GM23338 (cell line): ENCODE measurements at regions not wholly inside any gene's neighbourhood (a gene's known extent, or its start where the extent isn't known, plus 50 kb on each side); places are given as distances from the start of the nearest gene placed in this dataset.

Experiments
- ATAC-seq: fragments of 200-7000 bp; cut with Tn5 transposase; 3 replicates; pipeline ENCODE4 v1.9.1; 2020
- DNase-seq: peaks from one replicate; pipeline ENCODE4 v3.0.0-alpha.2; 2015; ENCODE audit warnings: low spot score
- H2AFZ ChIP-seq: fragments of 200-600 bp; sonication (generic); 2 replicates; pipeline ENCODE4 v1.8.0; 2016; ENCODE audit warnings: antibody characterized with exemption, mild to moderate bottlenecking, moderate library complexity
- H3F3A ChIP-seq: fragments of 200-600 bp; sonication (generic); replicated peaks from 2 replicates; pipeline ENCODE4 v1.8.0; 2017; ENCODE audit warnings: antibody characterized with exemption, mixed run types, low read depth
- H3K27ac ChIP-seq: fragments of 200-600 bp; sonication (generic); 2 replicates; pipeline ENCODE4 v1.6.1; 2016; ENCODE audit warnings: low read depth
- H3K27me3 ChIP-seq: fragments of 200-600 bp; sonication (generic); 2 replicates; pipeline ENCODE4 v1.8.0; 2016; ENCODE audit warnings: mild to moderate bottlenecking, mixed run types, moderate library complexity; ENCODE audit not compliant: insufficient read depth
- H3K36me3 ChIP-seq: fragments of 200-600 bp; sonication (generic); 2 replicates; pipeline ENCODE4 v1.8.0; 2016; ENCODE audit warnings: mild to moderate bottlenecking; ENCODE audit not compliant: insufficient read depth
- H3K4me1 ChIP-seq: fragments of 200-600 bp; sonication (generic); 2 replicates; pipeline ENCODE4 v1.8.0; 2016; ENCODE audit warnings: mild to moderate bottlenecking, moderate library complexity; ENCODE audit not compliant: insufficient read depth
- H3K4me2 ChIP-seq: fragments of 200-600 bp; sonication (generic); 2 replicates; pipeline ENCODE4 v1.7.1; 2017; ENCODE audit warnings: mixed run types
- H3K4me3 ChIP-seq: fragments of 200-600 bp; sonication (generic); 2 replicates; pipeline ENCODE4 v1.6.1; 2016; ENCODE audit warnings: mixed run types
- H3K79me2 ChIP-seq: fragments of 200-600 bp; sonication (generic); replicated peaks from 2 replicates; pipeline ENCODE4 v1.8.0; 2017; ENCODE audit warnings: mild to moderate bottlenecking; ENCODE audit not compliant: insufficient read depth
- H3K9me2 ChIP-seq: fragments of 200-600 bp; sonication (generic); 2 replicates; pipeline ENCODE4 v1.8.0; 2017; ENCODE audit not compliant: insufficient read depth
- H4K20me1 ChIP-seq: fragments of 200-600 bp; sonication (generic); replicated peaks from 2 replicates; pipeline ENCODE4 v1.8.0; 2017; ENCODE audit warnings: mild to moderate bottlenecking; ENCODE audit not compliant: insufficient read depth
- H3K27ac Mint-ChIP-seq: 2 replicates; pipeline ENCODE4 v1.8.0; 2020; ENCODE audit warnings: inconsistent platforms, mild to moderate bottlenecking, moderate library complexity, mixed read lengths
- H3K27me3 Mint-ChIP-seq: 3 replicates; pipeline ENCODE4 v1.8.0; 2022; ENCODE audit warnings: low read depth, mild to moderate bottlenecking, moderate library complexity, mixed read lengths, inconsistent platforms; ENCODE audit not compliant: insufficient read depth, poor library complexity
- H3K36me3 Mint-ChIP-seq: 3 replicates; pipeline ENCODE4 v1.8.0; 2021; ENCODE audit warnings: low read depth, mild to moderate bottlenecking, inconsistent platforms, moderate library complexity, mixed read lengths
- H3K4me1 Mint-ChIP-seq: 3 replicates; pipeline ENCODE4 v1.8.0; 2020; ENCODE audit warnings: mild to moderate bottlenecking, inconsistent platforms, mixed read lengths
- H3K4me3 Mint-ChIP-seq: 3 replicates; pipeline ENCODE4 v1.8.0; 2021; ENCODE audit warnings: moderate library complexity, mild to moderate bottlenecking, inconsistent platforms, mixed read lengths
- H3K9me3 Mint-ChIP-seq: 3 replicates; pipeline ENCODE4 v1.8.0; 2020; ENCODE audit warnings: moderate library complexity, mild to moderate bottlenecking, inconsistent platforms, mixed read lengths
- CREB1 ChIP-seq: fragments of 250-450 bp; sonication (Bioruptor Pico); IDR thresholded peaks from 2 replicates; pipeline ENCODE4 v1.5.0; 2020; ENCODE audit warnings: low read depth, mild to moderate bottlenecking, moderate library complexity
- EZH2 ChIP-seq: fragments of 200-600 bp; sonication (generic); IDR thresholded peaks from one replicate; pipeline ENCODE4 v1.8.0; 2017; ENCODE audit warnings: antibody characterized with exemption, mild to moderate bottlenecking, low read depth; ENCODE audit not compliant: unreplicated experiment
- JUNB ChIP-seq: IDR thresholded peaks from one replicate; pipeline ENCODE4 v1.6.1; 2016; ENCODE audit warnings: antibody characterized with exemption; ENCODE audit not compliant: unreplicated experiment
- NANOG ChIP-seq: IDR thresholded peaks from 2 replicates; pipeline ENCODE4 v1.6.1; 2016; ENCODE audit warnings: antibody characterized with exemption, borderline replicate concordance
- POLR2AphosphoS5 ChIP-seq: IDR thresholded peaks from 2 replicates; pipeline ENCODE4 v1.6.1; 2016; ENCODE audit warnings: antibody characterized with exemption, low read depth
- STAT1 ChIP-seq: IDR thresholded peaks from one replicate; pipeline ENCODE4 v1.6.1; 2016; ENCODE audit warnings: antibody characterized with exemption; ENCODE audit not compliant: unreplicated experiment
- ZNF114 ChIP-seq: fragments of 250-450 bp; sonication (Bioruptor Pico); IDR thresholded peaks from 2 replicates; pipeline ENCODE4 v1.5.0; 2020; ENCODE audit warnings: mild to moderate bottlenecking, moderate library complexity
- TF ChIP-seq, protein P1 (sequence below): IDR thresholded peaks from one replicate; pipeline ENCODE4 v1.6.1; 2018; ENCODE audit warnings: antibody characterized with exemption; ENCODE audit not compliant: unreplicated experiment
- TF ChIP-seq, protein P2 (sequence below), 2 experiments: fragments of 200-600 bp in 1 of 2; sonication (generic) in 1 of 2; conservative IDR thresholded peaks; 2 replicates each; pipeline versions ENCODE4 v1.5.1 to v1.6.1; 2016 to 2017; ENCODE audit warnings: antibody characterized with exemption in 2 of 2, low read depth in 2 of 2, mild to moderate bottlenecking in 2 of 2, moderate library complexity in 1 of 2
- TF ChIP-seq, protein P3 (sequence below): IDR thresholded peaks from 2 replicates; pipeline ENCODE4 v1.6.1; 2016; ENCODE audit warnings: antibody characterized with exemption

DNA sequence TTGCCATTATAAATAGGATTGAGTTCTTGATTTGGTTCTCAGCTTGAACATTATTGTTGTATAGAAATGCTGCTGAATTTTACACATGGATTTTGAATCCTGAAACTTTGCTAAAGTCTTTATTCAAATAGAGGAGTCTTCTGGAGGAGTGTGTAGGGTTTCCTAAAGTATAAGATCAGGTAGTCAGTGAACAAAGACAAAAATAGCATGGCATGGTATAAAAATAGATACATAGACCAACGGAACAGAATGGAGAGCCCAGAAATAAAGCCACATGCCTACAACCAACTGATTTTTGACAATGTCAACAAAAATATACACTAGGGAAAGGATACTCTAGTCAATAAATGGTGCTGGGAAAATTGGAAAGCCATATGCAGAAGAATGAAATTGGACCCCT, 740.1 kb downstream of the QKI start (continued):
- TF ChIP-seq, protein P1, sequence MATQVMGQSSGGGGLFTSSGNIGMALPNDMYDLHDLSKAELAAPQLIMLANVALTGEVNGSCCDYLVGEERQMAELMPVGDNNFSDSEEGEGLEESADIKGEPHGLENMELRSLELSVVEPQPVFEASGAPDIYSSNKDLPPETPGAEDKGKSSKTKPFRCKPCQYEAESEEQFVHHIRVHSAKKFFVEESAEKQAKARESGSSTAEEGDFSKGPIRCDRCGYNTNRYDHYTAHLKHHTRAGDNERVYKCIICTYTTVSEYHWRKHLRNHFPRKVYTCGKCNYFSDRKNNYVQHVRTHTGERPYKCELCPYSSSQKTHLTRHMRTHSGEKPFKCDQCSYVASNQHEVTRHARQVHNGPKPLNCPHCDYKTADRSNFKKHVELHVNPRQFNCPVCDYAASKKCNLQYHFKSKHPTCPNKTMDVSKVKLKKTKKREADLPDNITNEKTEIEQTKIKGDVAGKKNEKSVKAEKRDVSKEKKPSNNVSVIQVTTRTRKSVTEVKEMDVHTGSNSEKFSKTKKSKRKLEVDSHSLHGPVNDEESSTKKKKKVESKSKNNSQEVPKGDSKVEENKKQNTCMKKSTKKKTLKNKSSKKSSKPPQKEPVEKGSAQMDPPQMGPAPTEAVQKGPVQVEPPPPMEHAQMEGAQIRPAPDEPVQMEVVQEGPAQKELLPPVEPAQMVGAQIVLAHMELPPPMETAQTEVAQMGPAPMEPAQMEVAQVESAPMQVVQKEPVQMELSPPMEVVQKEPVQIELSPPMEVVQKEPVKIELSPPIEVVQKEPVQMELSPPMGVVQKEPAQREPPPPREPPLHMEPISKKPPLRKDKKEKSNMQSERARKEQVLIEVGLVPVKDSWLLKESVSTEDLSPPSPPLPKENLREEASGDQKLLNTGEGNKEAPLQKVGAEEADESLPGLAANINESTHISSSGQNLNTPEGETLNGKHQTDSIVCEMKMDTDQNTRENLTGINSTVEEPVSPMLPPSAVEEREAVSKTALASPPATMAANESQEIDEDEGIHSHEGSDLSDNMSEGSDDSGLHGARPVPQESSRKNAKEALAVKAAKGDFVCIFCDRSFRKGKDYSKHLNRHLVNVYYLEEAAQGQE = no peak
- TF ChIP-seq JUNB (no peak), STAT1 (no peak), NANOG (no peak), CREB1 (CRISPR knock-in tag) (no peak), POLR2AphosphoS5 (no peak)
- TF ChIP-seq, protein P2, sequence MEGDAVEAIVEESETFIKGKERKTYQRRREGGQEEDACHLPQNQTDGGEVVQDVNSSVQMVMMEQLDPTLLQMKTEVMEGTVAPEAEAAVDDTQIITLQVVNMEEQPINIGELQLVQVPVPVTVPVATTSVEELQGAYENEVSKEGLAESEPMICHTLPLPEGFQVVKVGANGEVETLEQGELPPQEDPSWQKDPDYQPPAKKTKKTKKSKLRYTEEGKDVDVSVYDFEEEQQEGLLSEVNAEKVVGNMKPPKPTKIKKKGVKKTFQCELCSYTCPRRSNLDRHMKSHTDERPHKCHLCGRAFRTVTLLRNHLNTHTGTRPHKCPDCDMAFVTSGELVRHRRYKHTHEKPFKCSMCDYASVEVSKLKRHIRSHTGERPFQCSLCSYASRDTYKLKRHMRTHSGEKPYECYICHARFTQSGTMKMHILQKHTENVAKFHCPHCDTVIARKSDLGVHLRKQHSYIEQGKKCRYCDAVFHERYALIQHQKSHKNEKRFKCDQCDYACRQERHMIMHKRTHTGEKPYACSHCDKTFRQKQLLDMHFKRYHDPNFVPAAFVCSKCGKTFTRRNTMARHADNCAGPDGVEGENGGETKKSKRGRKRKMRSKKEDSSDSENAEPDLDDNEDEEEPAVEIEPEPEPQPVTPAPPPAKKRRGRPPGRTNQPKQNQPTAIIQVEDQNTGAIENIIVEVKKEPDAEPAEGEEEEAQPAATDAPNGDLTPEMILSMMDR (conservative IDR thresholded peaks at IDR 0.05; ENCODE audit: low read depth in 2 of 2) = no peak

DNA sequence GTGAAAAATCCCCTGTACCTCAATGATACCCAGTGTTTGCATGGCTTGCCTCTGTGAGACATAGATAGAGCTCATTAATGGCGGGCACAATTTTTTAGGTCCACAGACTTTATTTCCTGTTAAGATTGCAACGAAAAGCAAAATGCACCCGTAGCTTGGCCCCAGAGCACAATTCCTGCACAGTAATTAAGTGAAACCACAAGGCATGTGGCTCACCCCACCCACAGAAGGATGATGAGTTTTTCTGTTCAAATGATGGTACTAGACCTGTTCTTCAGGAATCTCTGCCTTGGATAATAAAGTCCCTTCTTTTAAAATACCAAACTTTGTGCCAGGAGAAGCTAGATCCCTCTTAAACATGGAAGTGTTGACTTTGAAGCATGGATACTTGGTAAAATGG, 738.1 kb downstream of the QKI start:
- Histone ChIP-seq H2AFZ (no peak overlapping the region), H3K9me2 (0 out of 2 replicates have a peak, but pooled peaks cover 7% of the 10 kb centered on the region), H3K4me3 (no peak overlapping the region), H3K4me2 (no peak overlapping the region), H3K27ac (no peak overlapping the region), H3F3A (no peaks in the 10 kb centered on the region), H3K27me3 (no peaks in the 10 kb centered on the region), H3K4me1 (peaks cover 8% of the 10 kb centered on the region; the same call in 1 of the 2 replicates), H3K36me3 (no peaks in the 10 kb centered on the region), H4K20me1 (no peaks in the 10 kb centered on the region), H3K79me2 (no peaks in the 10 kb centered on the region)
- 0 out of 2 replicates have a peak overlapping the region, but pooled peaks have one; percentile 59 for H3K27ac Mint-ChIP-seq
- peaks cover 6% of the 10 kb centered on the region; the same call in 2 of the 3 replicates for H3K36me3 Mint-ChIP-seq
- DNase-seq (no peak), ATAC-seq (no peak)
- peaks cover 2% of the 10 kb centered on the region; the same call in 1 of the 3 replicates for H3K4me1 Mint-ChIP-seq
- no peak overlapping the region for H3K4me3 Mint-ChIP-seq
- H3K9me3 Mint-ChIP-seq = peaks cover 13% of the 10 kb centered on the region
- peaks cover 4% of the 10 kb centered on the region for H3K27me3 Mint-ChIP-seq
- no peak for TF ChIP-seq JUNB
- TF ChIP-seq, protein P2 (conservative IDR thresholded peaks at IDR 0.05; ENCODE audit: low read depth in 2 of 2) = no peak
- TF ChIP-seq NANOG = no peak
- TF ChIP-seq ZNF114 (CRISPR knock-in tag) = no peak
- TF ChIP-seq, protein P3, sequence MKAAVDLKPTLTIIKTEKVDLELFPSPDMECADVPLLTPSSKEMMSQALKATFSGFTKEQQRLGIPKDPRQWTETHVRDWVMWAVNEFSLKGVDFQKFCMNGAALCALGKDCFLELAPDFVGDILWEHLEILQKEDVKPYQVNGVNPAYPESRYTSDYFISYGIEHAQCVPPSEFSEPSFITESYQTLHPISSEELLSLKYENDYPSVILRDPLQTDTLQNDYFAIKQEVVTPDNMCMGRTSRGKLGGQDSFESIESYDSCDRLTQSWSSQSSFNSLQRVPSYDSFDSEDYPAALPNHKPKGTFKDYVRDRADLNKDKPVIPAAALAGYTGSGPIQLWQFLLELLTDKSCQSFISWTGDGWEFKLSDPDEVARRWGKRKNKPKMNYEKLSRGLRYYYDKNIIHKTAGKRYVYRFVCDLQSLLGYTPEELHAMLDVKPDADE = no peak
- TF ChIP-seq CREB1 (CRISPR knock-in tag) = no peak
- TF ChIP-seq, protein P1 = no peak
- no peak for TF ChIP-seq EZH2
